HepG2 (cell line): ENCODE measurements at regions not wholly inside any gene's neighbourhood (a gene's known extent, or its start where the extent isn't known, plus 50 kb on each side); places are given as distances from the start of the nearest gene placed in this dataset.
"Not testable (repeated sequence)": the region's sequence is repeated elsewhere in the genome, so short reads cannot be mapped to it uniquely, and the experiment has no call there.

Experiments used
- ATAC-seq: fragments of 200-7000 bp; cut with Tn5 transposase; 3 replicates; pipeline ENCODE4 v1.9.1; 2020; ENCODE audit warnings: mild to moderate bottlenecking, moderate library complexity
- BruUV-seq: library from RNA; stranded (reverse); fragments of 400-500 nt; replicated peaks from 2 replicates; lab custom pipeline; 2021; lab: Mats Ljungman, UMichigan
- CTCF ChIA-PET: fragments of 300-600 bp; formaldehyde crosslinking; extraction: SDS; loops from one replicate; lab custom pipeline; 2021; ENCODE audit warnings: low total read pairs, inconsistent platforms, low intra/inter-chr PET ratio; lab: Yijun Ruan, JAX
- POLR2A ChIA-PET: fragments of 350-600 bp; sonication (Branson Sonifier 250); formaldehyde crosslinking; loops from one replicate; lab custom pipeline; 2020; ENCODE audit warnings: antibody characterized with exemption, inconsistent platforms; lab: Yijun Ruan, JAX
- DNase-seq: peaks from one replicate; pipeline ENCODE4 v3.0.0-alpha.2; 2015; ENCODE audit warnings: low spot score
- FAIRE-seq: peaks from 3 replicates; lab custom pipeline; 2011; peaks lifted over from hg19 to GRCh38; lab: Jason Lieb, UNC
- H2AFZ ChIP-seq: one replicate; pipeline ENCODE4 v1.6.1; 2011; ENCODE audit warnings: low read length, inconsistent platforms
- H3K27ac ChIP-seq: fragments of 300-600 bp; 3 replicates; pipeline ENCODE4 v1.8.0; 2011; ENCODE audit warnings: mixed run types, mild to moderate bottlenecking, mixed read lengths, low read length, inconsistent platforms; ENCODE audit not compliant: insufficient read depth; ENCODE audit errors: extremely low read length
- H3K27me3 ChIP-seq, 2 experiments: fragments of 200-600 bp in 1 of 2; 2 replicates in 1 of 2; 3 replicates in 1 of 2; pipeline versions ENCODE4 v1.6.0 to v1.8.0; 2011; ENCODE audit warnings: low read length in 2 of 2, mild to moderate bottlenecking in 2 of 2, moderate library complexity in 2 of 2, inconsistent platforms in 1 of 2; ENCODE audit not compliant: insufficient read depth in 2 of 2, control insufficient read depth in 1 of 2
- H3K36me3 ChIP-seq, 2 experiments: fragments of 200-600 bp in 1 of 2; replicated peaks in 1 of 2; 2 replicates in 1 of 2; 3 replicates in 1 of 2; pipeline versions ENCODE4 v1.5.1 to v1.8.0; 2011; ENCODE audit warnings: low read length in 2 of 2, inconsistent platforms in 1 of 2; ENCODE audit not compliant: insufficient read depth in 2 of 2, control insufficient read depth in 1 of 2
- H3K4me1 ChIP-seq: 2 replicates; pipeline ENCODE4 v1.5.1; 2012; ENCODE audit warnings: low read length, inconsistent platforms; ENCODE audit not compliant: insufficient read depth
- H3K4me2 ChIP-seq: 2 replicates; pipeline ENCODE4 v1.6.0; 2011; ENCODE audit warnings: low read depth, low read length, inconsistent platforms
- H3K4me3 ChIP-seq, 3 experiments: fragments of 200-600 bp in 1 of 3; sonication (generic), shearing (Covaris generic) in 1 of 3; replicated peaks in 1 of 3; 2 replicates each; pipeline ENCODE4 v1.5.1; 2011 to 2016; ENCODE audit warnings: low read length in 3 of 3, inconsistent platforms in 2 of 3, low read depth in 2 of 3, mild to moderate bottlenecking in 2 of 3, control low read depth in 1 of 3, mixed read lengths in 1 of 3; ENCODE audit not compliant: insufficient read depth in 1 of 3
- H3K79me2 ChIP-seq: one replicate; pipeline ENCODE4 v1.6.1; 2011; ENCODE audit warnings: low read length, inconsistent platforms; ENCODE audit not compliant: insufficient read depth
- H3K9ac ChIP-seq: 2 replicates; pipeline ENCODE4 v1.6.0; 2011; ENCODE audit warnings: mild to moderate bottlenecking, low read depth, low read length, inconsistent platforms; ENCODE audit not compliant: insufficient read depth
- H3K9me3 ChIP-seq: 2 replicates; pipeline ENCODE4 v1.5.1; 2012; ENCODE audit warnings: mild to moderate bottlenecking, low read length
- H4K20me1 ChIP-seq: 2 replicates; pipeline ENCODE4 v1.6.0; 2011; ENCODE audit warnings: inconsistent platforms, mild to moderate bottlenecking, low read length, moderate library complexity; ENCODE audit not compliant: insufficient read depth
- CTCF ChIP-seq: sonication (generic); formaldehyde crosslinking; IDR thresholded peaks from 2 replicates; pipeline ENCODE4 v1.5.0; 2020; ENCODE audit warnings: mild to moderate bottlenecking, missing genetic modification reagents, moderate library complexity
- RAD21 ChIP-seq: fragments of 450-650 bp; formaldehyde crosslinking; IDR thresholded peaks from 2 replicates; pipeline ENCODE4 v1.5.0; 2020; ENCODE audit warnings: mild to moderate bottlenecking
- SMAD1 ChIP-seq: sonication (generic); formaldehyde crosslinking; IDR thresholded peaks from 2 replicates; pipeline ENCODE4 v1.4.0; 2020; ENCODE audit warnings: missing genetic modification reagents, low read depth, mild to moderate bottlenecking, borderline replicate concordance
- SMC3 ChIP-seq: IDR thresholded peaks from 2 replicates; pipeline ENCODE4 v1.6.1; 2011; ENCODE audit warnings: low read length, improper control_type of control experiment
- STAG1 ChIP-seq: sonication (generic); formaldehyde crosslinking; IDR thresholded peaks from 2 replicates; pipeline ENCODE4 v1.4.0; 2020; ENCODE audit warnings: missing genetic modification reagents
- ZNF260 ChIP-seq: sonication (generic); formaldehyde crosslinking; IDR thresholded peaks from 2 replicates; pipeline ENCODE4 v1.4.0; 2020; ENCODE audit warnings: missing genetic modification reagents, low read depth, mild to moderate bottlenecking, borderline replicate concordance
- ZNF7 ChIP-seq: IDR thresholded peaks from 2 replicates; pipeline ENCODE4 v1.6.1; 2016; ENCODE audit warnings: missing biosample characterization, missing genetic modification reagents
- ZNF839 ChIP-seq: sonication (generic); formaldehyde crosslinking; IDR thresholded peaks from 2 replicates; pipeline ENCODE4 v1.4.0; 2020; ENCODE audit warnings: missing genetic modification reagents, mild to moderate bottlenecking, borderline replicate concordance
- ZSCAN21 ChIP-seq: sonication (generic); formaldehyde crosslinking; IDR thresholded peaks from 2 replicates; pipeline ENCODE4 v1.8.0; 2022; ENCODE audit warnings: mild to moderate bottlenecking, missing genetic modification reagents, moderate library complexity, borderline replicate concordance
- WGBS: methylation state at CpG from one replicate; pipeline ENCODE4 v1.1.6; 2017; ENCODE audit warnings: low lambda C conversion rate; 5-methylcytosine and 5-hydroxymethylcytosine counted together
- in situ Hi-C: cut with HindIII; loops from 2 replicates; pipeline ENCODE4 v1.10.0; 2017; ENCODE audit warnings: low pct_unique_long_range_greater_than_20kb; ENCODE audit not compliant: extremely low pct_ligation_motif_present
- intact Hi-C: fragments of 100-400 bp; cut with micrococcal nuclease; formaldehyde crosslinking; loops from one replicate; pipeline ENCODE4 v1.10.0; 2022; ENCODE audit not compliant: unreplicated experiment
- TF ChIP-seq, protein P1 (sequence below): sonication (generic); formaldehyde crosslinking; IDR thresholded peaks from 2 replicates; pipeline ENCODE4 v1.4.0; 2020; ENCODE audit warnings: missing genetic modification reagents
- TF ChIP-seq, protein P2 (sequence below): sonication (generic); formaldehyde crosslinking; IDR thresholded peaks from 2 replicates; pipeline ENCODE4 v1.4.0; 2020; ENCODE audit warnings: mild to moderate bottlenecking, missing genetic modification reagents

GRCh38 chr2:207341804-207342203 lies 176.1 kb upstream of the KLF7 start (continued):
- TF ChIP-seq SMC3 (peak; percentile 13; the same call in 1 of the 2 replicates), ZNF7 (CRISPR knock-in tag) (no peak), ZSCAN21 (CRISPR knock-in tag) (no peak), ZNF260 (CRISPR knock-in tag) (no peak)

- 25% methylated on average over 11 of the region's 12 CpGs for WGBS
Measured at GRCh38 chr2:207344596-207345394, 179.0 kb upstream of the KLF7 start.

More at GRCh38 chr2:207344596-207345394, 179.0 kb upstream of the KLF7 start:
- intact Hi-C loops: loop anchor here (2.0 kb wide), 1 partner anchor 130 kb away; no protein-coding TSS in a partner anchor
- BruUV-seq, CTCF ChIA-PET, H4K20me1 ChIP-seq, POLR2A ChIA-PET, FAIRE-seq, H3K79me2 ChIP-seq, H3K27me3 ChIP-seq, H3K27ac ChIP-seq, H3K4me3 ChIP-seq, H2AFZ ChIP-seq, H3K36me3 ChIP-seq, H3K4me2 ChIP-seq, DNase-seq, H3K9ac ChIP-seq, H3K9me3 ChIP-seq, in situ Hi-C loops, H3K4me1 ChIP-seq: not testable (repeated sequence)
- ATAC-seq: peak; percentile 59
- TF ChIP-seq STAG1 (CRISPR knock-in tag) (peak; percentile 77), SMC3 (peak; percentile 29; the same call in 1 of the 2 replicates), SMAD1 (CRISPR knock-in tag) (0 out of 2 replicates have a peak, but pooled peaks have one; percentile 24), RAD21 (CRISPR knock-in tag) (0 out of 2 replicates have a peak, but pooled peaks have one; percentile 24), ZNF839 (CRISPR knock-in tag) (0 out of 2 replicates have a peak, but pooled peaks have one; percentile 38), CTCF (CRISPR knock-in tag) (peak; percentile 69)
- TF ChIP-seq, protein P1, sequence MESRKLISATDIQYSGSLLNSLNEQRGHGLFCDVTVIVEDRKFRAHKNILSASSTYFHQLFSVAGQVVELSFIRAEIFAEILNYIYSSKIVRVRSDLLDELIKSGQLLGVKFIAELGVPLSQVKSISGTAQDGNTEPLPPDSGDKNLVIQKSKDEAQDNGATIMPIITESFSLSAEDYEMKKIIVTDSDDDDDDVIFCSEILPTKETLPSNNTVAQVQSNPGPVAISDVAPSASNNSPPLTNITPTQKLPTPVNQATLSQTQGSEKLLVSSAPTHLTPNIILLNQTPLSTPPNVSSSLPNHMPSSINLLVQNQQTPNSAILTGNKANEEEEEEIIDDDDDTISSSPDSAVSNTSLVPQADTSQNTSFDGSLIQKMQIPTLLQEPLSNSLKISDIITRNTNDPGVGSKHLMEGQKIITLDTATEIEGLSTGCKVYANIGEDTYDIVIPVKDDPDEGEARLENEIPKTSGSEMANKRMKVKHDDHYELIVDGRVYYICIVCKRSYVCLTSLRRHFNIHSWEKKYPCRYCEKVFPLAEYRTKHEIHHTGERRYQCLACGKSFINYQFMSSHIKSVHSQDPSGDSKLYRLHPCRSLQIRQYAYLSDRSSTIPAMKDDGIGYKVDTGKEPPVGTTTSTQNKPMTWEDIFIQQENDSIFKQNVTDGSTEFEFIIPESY (CRISPR knock-in tag): peak; percentile 45; the same call in 1 of the 2 replicates
- TF ChIP-seq, protein P2, sequence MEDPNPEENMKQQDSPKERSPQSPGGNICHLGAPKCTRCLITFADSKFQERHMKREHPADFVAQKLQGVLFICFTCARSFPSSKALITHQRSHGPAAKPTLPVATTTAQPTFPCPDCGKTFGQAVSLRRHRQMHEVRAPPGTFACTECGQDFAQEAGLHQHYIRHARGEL (CRISPR knock-in tag): peak; percentile 99
